ENCODE measurements at regions not wholly inside any gene's neighbourhood (a gene's known extent, or its start where the extent isn't known, plus 50 kb on each side); places are given as distances from the start of the nearest gene placed in this dataset.

- Histone ChIP-seq H3K27me3 (ENCODE audit: insufficient read depth, low read depth) (no peaks in the 10 kb centered on the region), H3K4me1 (ENCODE audit: low read depth, poor library complexity, severe bottlenecking) (no peaks in the 10 kb centered on the region), H3K79me2 (ENCODE audit: insufficient read depth, low read depth) (no peaks in the 10 kb centered on the region), H3K36me3 (ENCODE audit: insufficient read depth) (no peaks in the 10 kb centered on the region), H2AFZ (ENCODE audit: low read depth) (no peak overlapping the region), H3K27ac (no peak overlapping the region), H3K9ac (no peak overlapping the region), H3K4me3 (IDR thresholded peaks at IDR 0.05; ENCODE audit: insufficient read depth, low read depth, low read length) (no peak overlapping the region), H3K4me2 (no peak overlapping the region), H4K20me1 (ENCODE audit: insufficient read depth) (no peaks in the 10 kb centered on the region)
- no peak for TF ChIP-seq CTCF (conservative IDR thresholded peaks at IDR 0.05; ENCODE audit: low read depth, low read length)
Observed at GRCh38 chr14:95437715-95438114, 78.7 kb downstream of the SYNE3 start.

- no peak overlapping the region for H3K4me3 ChIP-seq (IDR thresholded peaks at IDR 0.05; ENCODE audit: insufficient read depth, low read depth, low read length)
- H3K36me3 ChIP-seq (ENCODE audit: insufficient read depth) = no peaks in the 10 kb centered on the region
- no peaks in the 10 kb centered on the region for H3K79me2 ChIP-seq (ENCODE audit: insufficient read depth, low read depth)
- no peaks in the 10 kb centered on the region for H3K27me3 ChIP-seq (ENCODE audit: insufficient read depth, low read depth)
- no peak overlapping the region for H2AFZ ChIP-seq (ENCODE audit: low read depth)
- H3K4me1 ChIP-seq (ENCODE audit: low read depth, poor library complexity, severe bottlenecking) = no peaks in the 10 kb centered on the region
- H3K27ac ChIP-seq = no peak overlapping the region
- no peaks in the 10 kb centered on the region for H4K20me1 ChIP-seq (ENCODE audit: insufficient read depth)
- no peak overlapping the region for H3K4me2 ChIP-seq
- no peak overlapping the region for H3K9ac ChIP-seq
- TF ChIP-seq CTCF (conservative IDR thresholded peaks at IDR 0.05; ENCODE audit: low read depth, low read length) = no peak
Observed at GRCh38 chr14:95436354-95436753, 80.1 kb downstream of the SYNE3 start.

GRCh38 chr14:95434121-95434520 is 82.3 kb downstream of the SYNE3 start:
- Histone ChIP-seq H3K4me1 (ENCODE audit: low read depth, poor library complexity, severe bottlenecking) (no peaks in the 10 kb centered on the region), H3K4me2 (no peak overlapping the region), H4K20me1 (ENCODE audit: insufficient read depth) (no peaks in the 10 kb centered on the region), H3K9ac (no peak overlapping the region), H3K27ac (no peak overlapping the region), H3K36me3 (ENCODE audit: insufficient read depth) (no peaks in the 10 kb centered on the region), H3K79me2 (ENCODE audit: insufficient read depth, low read depth) (no peaks in the 10 kb centered on the region), H3K4me3 (IDR thresholded peaks at IDR 0.05; ENCODE audit: insufficient read depth, low read depth, low read length) (no peak overlapping the region), H3K27me3 (ENCODE audit: insufficient read depth, low read depth) (no peaks in the 10 kb centered on the region), H2AFZ (ENCODE audit: low read depth) (no peak overlapping the region)
- TF ChIP-seq CTCF (conservative IDR thresholded peaks at IDR 0.05; ENCODE audit: low read depth, low read length) = no peak

- no peaks in the 10 kb centered on the region for H3K27me3 ChIP-seq (ENCODE audit: insufficient read depth, low read depth)
- no peaks in the 10 kb centered on the region for H3K36me3 ChIP-seq (ENCODE audit: insufficient read depth)
- H3K79me2 ChIP-seq (ENCODE audit: insufficient read depth, low read depth) = no peaks in the 10 kb centered on the region
- H2AFZ ChIP-seq (ENCODE audit: low read depth) = no peak overlapping the region
- H3K4me2 ChIP-seq = no peak overlapping the region
- H3K4me1 ChIP-seq (ENCODE audit: low read depth, poor library complexity, severe bottlenecking) = no peaks in the 10 kb centered on the region
- H3K9ac ChIP-seq = no peak overlapping the region
- no peak for TF ChIP-seq CTCF (conservative IDR thresholded peaks at IDR 0.05; ENCODE audit: low read depth, low read length)
- no peaks in the 10 kb centered on the region for H4K20me1 ChIP-seq (ENCODE audit: insufficient read depth)
- H3K27ac ChIP-seq = no peak overlapping the region
- H3K4me3 ChIP-seq (IDR thresholded peaks at IDR 0.05; ENCODE audit: insufficient read depth, low read depth, low read length) = no peak overlapping the region
Observed at GRCh38 chr14:95433094-95433478, 83.4 kb downstream of the SYNE3 start.
